ENCODE measurements at regions not wholly inside any gene's neighbourhood (a gene's known extent, or its start where the extent isn't known, plus 50 kb on each side); places are given as distances from the start of the nearest gene placed in this dataset.

DNA sequence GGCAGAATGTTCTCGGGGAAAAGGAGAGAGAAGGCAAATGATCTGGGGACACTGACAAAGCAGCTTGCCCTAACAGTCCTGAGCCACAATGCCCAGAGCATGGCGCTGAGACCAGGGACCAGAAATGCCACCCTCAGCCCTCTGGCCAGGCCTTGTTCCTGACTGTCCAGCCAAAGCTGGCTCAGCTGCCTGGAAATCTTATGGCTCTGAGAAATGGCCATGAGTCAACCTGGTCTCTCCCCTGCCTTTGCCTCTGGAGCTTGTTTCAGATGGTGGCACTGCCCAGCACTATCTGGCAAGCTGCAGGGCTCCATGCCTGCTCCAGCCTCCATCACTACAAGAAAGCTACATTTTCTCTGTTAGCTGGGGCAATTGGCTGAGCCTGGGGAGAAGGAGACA, 90.5 kb upstream of the PLXNA4 start:
- no peak for DNase-seq

DNA sequence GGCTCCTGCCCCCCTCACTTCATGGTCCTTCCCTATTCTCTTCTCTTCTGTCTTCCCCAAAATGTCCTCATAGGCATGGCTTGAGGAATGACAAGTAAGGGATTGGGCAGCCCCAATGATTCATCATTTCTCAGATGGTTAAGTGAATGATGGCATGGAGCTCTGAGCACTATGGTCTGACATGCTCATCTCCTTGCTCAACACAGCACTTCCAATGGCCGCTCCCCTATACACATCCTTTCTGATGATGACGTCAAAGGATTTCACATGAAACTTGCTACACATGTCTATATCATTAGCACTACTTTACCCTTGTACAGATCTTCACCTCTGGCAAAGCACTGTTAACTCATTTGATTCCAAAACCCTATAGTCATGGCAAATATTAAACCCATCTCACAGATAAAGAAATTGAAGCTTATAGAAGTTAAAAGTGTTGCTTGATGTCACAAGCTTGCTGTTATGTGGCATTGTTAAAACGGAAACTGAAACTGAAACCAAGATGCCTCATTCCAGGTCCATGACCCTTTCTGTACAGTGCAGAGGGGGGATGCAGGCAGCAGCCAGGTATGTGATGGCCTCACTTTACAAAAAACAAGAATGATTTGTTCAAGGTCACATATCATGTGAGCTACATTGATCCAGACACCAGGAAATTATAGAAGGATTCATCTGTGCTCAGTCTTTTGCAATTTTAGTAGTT, 90.0 kb upstream of the PLXNA4 start:
- no peak for DNase-seq

DNA sequence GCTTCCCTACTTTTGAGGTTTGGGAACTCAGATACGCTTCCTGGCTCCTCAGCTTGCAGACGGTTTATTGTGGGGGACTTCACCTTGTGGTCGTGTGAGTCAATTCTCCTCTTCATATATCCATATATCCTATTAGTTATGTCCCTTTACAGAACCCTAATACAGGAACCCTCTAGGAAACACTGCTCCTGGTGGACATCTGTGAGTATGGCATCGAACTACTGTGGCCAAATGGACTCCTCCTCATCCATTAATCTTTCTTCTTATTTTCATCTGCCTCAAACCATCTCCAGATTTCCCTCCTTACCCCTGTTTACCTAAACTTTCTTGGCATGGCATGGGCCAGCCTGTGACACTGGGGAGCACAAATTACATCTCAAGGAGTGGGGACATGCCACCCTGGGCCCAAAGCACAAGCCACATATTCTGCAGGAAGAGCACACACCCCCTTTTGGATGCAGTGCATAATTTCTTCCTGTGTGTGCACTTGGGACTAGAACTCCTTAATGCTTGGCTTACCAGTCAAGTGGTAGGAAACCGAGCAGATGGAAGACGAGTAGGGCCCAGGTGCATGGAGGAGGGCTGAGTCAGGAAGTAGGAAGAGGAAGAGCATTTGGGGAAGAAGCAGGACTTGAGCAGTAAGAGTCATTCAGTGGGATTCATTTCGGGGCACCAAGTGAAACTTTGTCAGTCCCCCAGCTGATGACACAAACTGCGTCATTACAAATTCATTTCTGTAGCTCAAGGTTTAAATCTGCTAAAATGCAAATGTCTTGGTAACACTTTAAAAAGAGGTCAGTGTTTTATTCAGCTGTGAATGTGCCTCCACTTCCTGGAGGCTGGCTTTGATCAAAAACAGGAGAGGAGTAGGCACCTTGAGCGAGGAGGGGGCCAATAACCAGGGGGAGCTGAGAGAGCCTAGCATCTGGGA, 80.8 kb upstream of the PLXNA4 start:
- DNase-seq = no peak

DNA sequence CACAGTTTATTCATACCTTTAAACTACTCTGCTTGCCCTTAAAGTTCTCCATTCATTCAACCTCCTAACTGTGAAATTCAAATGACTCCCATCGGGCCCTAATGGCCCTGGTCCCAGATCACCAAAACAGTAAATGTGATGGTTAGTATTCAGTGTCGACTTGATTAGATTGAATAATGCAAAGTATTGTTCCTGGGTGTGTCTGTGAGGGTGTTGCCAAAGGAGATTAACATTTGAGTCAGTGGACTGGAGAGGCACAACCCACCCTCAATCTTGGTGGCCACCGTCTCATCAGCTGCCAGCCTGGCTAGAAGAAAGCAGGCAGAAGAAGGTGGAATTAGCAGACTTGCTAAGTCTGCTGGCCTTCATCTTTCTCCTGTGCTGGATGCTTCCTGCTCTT, 80.1 kb upstream of the PLXNA4 start:
- DNase-seq = no peak

DNA sequence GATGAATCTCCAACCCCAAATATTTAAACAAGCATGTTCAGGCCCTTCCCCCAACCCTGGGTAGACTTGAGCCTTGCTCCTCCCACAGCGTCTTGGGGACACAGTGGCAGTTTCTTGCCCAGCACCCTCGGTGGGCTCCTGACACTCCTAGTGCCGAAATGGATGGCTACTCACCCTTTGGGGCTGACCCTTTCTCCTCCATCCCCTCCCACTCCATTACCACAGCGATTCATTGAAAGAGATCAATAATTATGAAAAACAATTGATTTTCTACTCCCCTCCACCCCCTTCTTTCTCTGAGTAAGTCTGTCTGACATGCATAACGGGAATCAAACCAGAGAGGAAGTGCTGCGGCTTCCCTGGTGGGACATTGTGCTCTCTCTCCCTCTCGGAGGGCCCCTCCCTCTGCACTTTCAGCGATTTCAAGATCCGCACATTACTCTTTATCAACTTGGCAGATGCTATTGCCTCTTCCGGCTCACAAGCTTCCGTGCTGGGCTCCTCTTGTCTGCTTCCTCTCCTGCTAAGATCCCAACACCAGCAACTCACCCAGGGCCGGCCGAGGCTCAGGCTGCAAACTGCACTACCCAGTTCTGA, 79.0 kb upstream of the PLXNA4 start:
- no peak for DNase-seq

DNA sequence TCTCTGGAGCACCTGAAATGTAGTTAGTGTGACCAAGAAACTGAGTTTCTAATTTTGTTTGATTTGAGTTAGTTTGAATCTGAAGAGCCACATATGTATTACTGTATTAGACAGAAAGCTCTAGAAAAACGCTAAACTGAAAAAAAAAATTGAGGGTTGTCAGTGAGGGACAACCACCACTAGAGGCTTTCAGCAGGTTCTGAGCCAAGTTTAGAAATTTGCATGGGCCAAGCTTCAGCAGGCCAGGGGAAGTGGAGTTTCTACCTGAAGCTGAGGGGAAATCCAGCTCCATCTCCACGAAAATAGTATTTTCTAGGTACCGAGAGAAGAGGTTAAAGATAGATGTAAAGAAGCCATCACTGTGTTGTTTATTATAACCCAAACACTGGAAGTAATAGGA, 77.9 kb upstream of the PLXNA4 start:
- DNase-seq = no peak

DNA sequence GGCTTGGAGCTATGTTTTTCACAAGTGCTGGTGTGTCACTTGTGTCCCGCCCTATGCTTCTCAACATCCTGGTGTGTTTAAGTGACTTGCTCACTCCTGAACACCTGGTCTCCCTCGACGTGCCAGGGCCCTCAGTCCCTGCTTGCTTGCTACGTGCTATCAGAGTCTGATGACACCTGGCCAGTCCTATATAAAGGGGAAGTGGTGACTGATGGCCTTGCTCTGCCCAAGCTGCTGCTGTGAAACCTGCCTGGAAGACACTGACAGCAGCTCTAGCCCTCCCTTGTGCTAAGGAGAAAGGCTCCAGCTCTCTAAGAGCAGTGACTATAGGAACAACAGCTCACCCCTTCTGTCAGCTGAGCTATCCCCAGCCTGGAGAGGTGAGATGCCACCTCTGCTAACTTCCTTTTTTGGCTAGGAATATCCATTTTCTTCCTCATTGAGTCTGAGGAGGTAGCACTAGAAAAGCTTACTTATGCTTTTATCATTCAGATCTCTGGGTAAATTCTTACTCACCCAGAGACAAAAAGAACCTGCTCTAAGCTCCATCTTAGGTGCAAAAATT, 77.2 kb upstream of the PLXNA4 start:
- no peak for DNase-seq

DNA sequence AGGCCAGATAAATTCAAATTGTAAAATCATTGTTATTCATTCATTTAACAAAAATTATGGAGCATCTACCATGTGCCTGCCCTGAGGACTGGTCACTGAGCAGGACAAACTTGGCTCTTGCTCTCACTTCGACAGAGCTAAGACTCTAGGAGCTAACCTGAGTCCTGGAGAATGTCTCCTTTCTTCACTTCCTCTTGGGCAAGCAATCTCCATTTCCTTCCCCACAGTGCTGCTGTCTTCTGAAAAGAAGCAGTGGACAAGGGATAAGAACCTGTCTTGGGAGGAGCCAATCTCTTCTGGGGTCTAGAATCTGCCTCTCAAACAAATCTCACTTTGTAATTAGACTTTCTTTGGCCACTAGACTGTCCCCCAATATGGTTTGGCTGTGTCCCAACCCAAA, 76.2 kb upstream of the PLXNA4 start:
- DNase-seq = no peak

DNA sequence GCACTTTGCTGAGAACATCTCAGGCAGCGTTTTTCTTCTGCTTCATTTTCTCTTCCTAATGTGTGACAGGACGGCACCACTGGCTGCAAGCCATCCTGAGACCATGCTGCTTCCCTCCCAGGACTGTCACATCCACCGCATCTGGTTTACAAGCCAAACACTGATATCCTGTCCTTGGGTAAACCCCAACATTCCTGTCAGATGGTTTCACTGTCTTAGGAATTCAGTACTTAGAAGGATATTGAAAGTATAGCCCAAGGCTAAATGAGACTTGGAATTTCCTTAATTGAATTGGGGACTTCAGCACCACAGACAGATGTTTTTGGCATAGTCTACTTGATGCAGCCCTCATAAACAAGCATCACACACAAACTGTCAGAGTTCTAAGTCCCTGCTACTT, 74.2 kb upstream of the PLXNA4 start:
- no peak for DNase-seq

GRCh38 chr7:132647311-132647710, 71.0 kb upstream of the PLXNA4 start:
- no peak for DNase-seq

DNA sequence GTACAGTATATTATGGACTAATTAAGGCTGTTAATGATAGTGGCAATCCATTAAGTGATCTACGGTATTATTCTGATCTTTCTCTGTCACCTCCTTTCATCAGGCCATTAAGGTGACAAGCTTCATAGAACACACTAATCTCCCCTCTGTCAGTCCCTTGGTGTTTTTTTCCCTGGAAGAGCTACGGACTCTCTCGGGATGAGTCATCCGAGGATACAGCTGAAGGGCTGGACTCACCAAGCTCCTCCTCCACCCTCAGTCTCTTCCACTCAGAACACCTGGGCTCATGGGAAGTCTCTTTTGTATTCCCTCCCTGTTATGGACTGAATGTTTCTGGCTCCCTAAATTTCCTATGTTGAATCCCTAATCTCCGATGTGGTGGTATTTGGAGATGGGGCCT, 69.8 kb upstream of the PLXNA4 start:
- no peak for DNase-seq

DNA sequence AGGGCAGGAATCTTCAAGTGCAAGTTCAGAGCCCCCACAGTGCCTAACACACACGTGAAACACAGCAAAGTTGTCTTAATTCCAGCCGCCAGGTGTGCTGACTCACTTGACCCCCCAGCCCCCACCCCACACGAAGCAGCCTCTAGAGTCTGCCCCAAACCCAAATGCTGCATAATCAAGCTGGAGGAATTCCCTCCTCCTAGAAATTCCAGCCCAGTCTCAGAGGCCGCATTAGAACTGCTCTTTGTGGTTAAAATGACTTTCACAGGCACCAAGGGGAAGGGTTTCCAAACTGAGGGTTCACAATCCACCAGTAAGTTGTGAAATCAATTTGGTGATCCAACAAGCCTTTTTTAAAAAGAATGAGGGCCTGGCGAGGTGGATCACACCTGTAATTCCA, 67.0 kb upstream of the PLXNA4 start:
- DNase-seq = no peak

- no peak for DNase-seq
These were observed 65.0 kb upstream of the PLXNA4 start for GRCh38 chr7:132641238-132641637.

GRCh38 chr7:132639983-132640382, 63.7 kb upstream of the PLXNA4 start:
- DNase-seq = no peak

- DNase-seq = no peak
These were observed 61.7 kb upstream of the PLXNA4 start for GRCh38 chr7:132638000-132638399.

DNA sequence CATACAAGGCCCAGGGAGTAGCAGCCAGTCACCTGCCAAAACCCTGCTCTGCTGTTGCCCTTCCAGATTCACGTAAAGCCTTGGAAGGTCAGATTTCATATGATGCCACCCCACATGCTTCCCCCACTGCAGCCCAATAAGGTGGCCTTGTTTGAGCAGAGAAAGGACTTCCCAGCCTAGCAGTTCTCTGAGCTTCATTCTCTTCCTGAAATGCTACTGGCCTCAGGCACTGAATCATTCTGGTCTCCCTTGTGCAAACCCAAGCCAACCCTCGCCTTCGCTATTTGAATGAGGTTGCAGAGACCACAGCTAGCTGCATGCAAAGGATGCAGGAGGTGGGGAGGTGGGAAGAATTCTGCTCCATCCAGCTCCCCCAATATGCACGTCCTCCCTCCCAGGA, 60.3 kb upstream of the PLXNA4 start:
- DNase-seq = no peak

DNA sequence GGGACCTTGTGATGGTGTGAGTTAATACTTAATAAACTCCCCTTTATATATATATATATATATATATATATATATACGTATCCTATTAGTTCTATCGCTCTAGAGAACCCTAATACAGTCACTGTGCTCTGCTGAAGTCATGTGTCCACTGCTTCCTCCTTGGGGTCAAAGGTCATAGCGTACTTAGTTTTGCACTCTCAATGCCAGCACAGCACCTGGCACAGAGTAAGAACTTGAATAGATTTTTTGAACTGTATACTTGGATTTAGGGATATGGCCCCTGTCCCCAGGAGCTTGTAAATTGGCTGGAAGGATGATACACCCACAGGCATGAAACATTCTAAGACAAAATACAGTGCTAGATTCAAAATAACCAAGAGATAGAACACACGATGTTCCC, 58.9 kb upstream of the PLXNA4 start:
- no peak for DNase-seq

DNA sequence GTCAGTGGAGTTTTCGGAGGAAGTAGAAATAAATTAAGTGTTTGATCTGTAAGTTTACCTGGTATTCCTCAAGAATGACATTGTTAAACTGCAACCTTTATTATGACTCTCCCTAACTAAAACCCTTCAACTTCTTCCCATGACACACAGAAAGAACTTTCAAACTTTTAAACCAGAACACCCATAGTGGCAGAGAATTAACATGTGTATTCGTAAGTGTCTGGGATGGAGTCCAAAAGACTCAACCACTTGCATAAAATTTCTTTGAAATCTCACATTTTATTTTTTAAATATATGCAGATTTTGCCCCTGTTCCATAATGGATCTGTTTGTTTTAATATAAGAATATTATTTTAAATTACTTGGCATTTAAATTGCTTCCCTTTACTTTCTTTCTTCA, 54.6 kb upstream of the PLXNA4 start:
- no peak for DNase-seq

All from NCI-H1092 (cell line).